PC-9 (cell line): ENCODE measurements at regions not wholly inside any gene's neighbourhood (a gene's known extent, or its start where the extent isn't known, plus 50 kb on each side); places are given as distances from the start of the nearest gene placed in this dataset.
A peak's percentile ranks its signal among the peaks of the same experiment; 100 is the strongest.
"Not testable (repeated sequence)": the region's sequence is repeated elsewhere in the genome, so short reads cannot be mapped to it uniquely, and the experiment has no call there.

ENCODE experiments used
- BruUV-seq: library from RNA; stranded (reverse); fragments of 400-500 nt; replicated peaks from 2 replicates; lab custom pipeline; 2021; lab: Mats Ljungman, UMichigan
- CTCF ChIA-PET: fragments of 300-600 bp; sonication (Branson Sonifier 250); formaldehyde crosslinking; loops from one replicate; lab custom pipeline; 2022; ENCODE audit warnings: antibody characterized with exemption; lab: Charles Lee
- POLR2A ChIA-PET: fragments of 300-600 bp; sonication (Branson Sonifier 250); formaldehyde crosslinking; loops from one replicate; lab custom pipeline; 2022; ENCODE audit warnings: antibody characterized with exemption; ENCODE audit not compliant: unreplicated experiment; lab: Charles Lee
- DNase-seq, 2 experiments: peaks; one replicate each; pipeline versions ENCODE4 v3.0.0 to v3.0.0-alpha.2; 2015 to 2022; ENCODE audit warnings: mixed read lengths in 1 of 2
- H2AFZ ChIP-seq: fragments of 200-600 bp; sonication (generic); 2 replicates; pipeline ENCODE4 v1.8.1; 2017; ENCODE audit warnings: antibody characterized with exemption
- H3F3A ChIP-seq: fragments of 200-600 bp; sonication (generic); 2 replicates; pipeline ENCODE4 v1.8.1; 2017; ENCODE audit warnings: antibody characterized with exemption, mild to moderate bottlenecking, low read depth; ENCODE audit not compliant: insufficient read depth
- H3K27ac ChIP-seq: fragments of 200-600 bp; sonication (generic); 2 replicates; pipeline ENCODE4 v1.6.1; 2016; ENCODE audit warnings: mixed run types
- H3K27me3 ChIP-seq: fragments of 200-600 bp; sonication (generic); 2 replicates; pipeline ENCODE4 v1.6.1; 2016; ENCODE audit warnings: low read depth, mixed run types; ENCODE audit not compliant: insufficient read depth
- H3K36me3 ChIP-seq: fragments of 200-600 bp; sonication (generic); 2 replicates; pipeline ENCODE4 v1.6.1; 2016; ENCODE audit warnings: low read depth, mixed run types
- H3K4me1 ChIP-seq: fragments of 200-600 bp; sonication (generic); replicated peaks from 2 replicates; pipeline ENCODE4 v1.6.1; 2016; ENCODE audit warnings: mixed run types; ENCODE audit not compliant: insufficient read depth
- H3K4me2 ChIP-seq: fragments of 200-600 bp; sonication (generic); 2 replicates; pipeline ENCODE4 v1.6.1; 2017; ENCODE audit warnings: mixed run types
- H3K4me3 ChIP-seq: fragments of 200-600 bp; sonication (generic); 2 replicates; pipeline ENCODE4 v1.6.1; 2016; ENCODE audit warnings: mixed run types
- H3K79me2 ChIP-seq: fragments of 200-600 bp; sonication (generic); 2 replicates; pipeline ENCODE4 v1.6.1; 2017; ENCODE audit warnings: low read depth, mixed run types
- H3K9me2 ChIP-seq: fragments of 200-600 bp; sonication (generic); 2 replicates; pipeline ENCODE4 v1.8.1; 2017; ENCODE audit warnings: mild to moderate bottlenecking; ENCODE audit not compliant: insufficient read depth
- H3K9me3 ChIP-seq: fragments of 200-600 bp; sonication (generic); 2 replicates; pipeline ENCODE4 v1.8.1; 2016; ENCODE audit warnings: low read depth; ENCODE audit not compliant: insufficient read depth
- H4K20me1 ChIP-seq: fragments of 200-600 bp; sonication (generic); 2 replicates; pipeline ENCODE4 v1.8.1; 2017; ENCODE audit not compliant: insufficient read depth
- CTCF ChIP-seq: fragments of 200-600 bp; sonication (generic); conservative IDR thresholded peaks from 2 replicates; pipeline ENCODE4 v1.6.1; 2017; ENCODE audit warnings: mixed run types, antibody characterized with exemption, mild to moderate bottlenecking, moderate library complexity
- EZH2 ChIP-seq: fragments of 200-600 bp; sonication (generic); IDR thresholded peaks from 2 replicates; pipeline ENCODE4 v1.8.0; 2017; ENCODE audit warnings: antibody characterized with exemption, low read depth
- intact Hi-C: fragments of 100-400 bp; cut with micrococcal nuclease; formaldehyde crosslinking; loops from one replicate; pipeline ENCODE4 v1.10.0; 2022; ENCODE audit not compliant: unreplicated experiment

GRCh38 chr18:73331212-73331772 lies 463.5 kb upstream of the NETO1 start:
- ChIA-PET POLR2A (no interaction called here), CTCF (no interaction called here)
- H3K27me3 ChIP-seq = no peaks in the 10 kb centered on the region
- H3K79me2 ChIP-seq = no peaks in the 10 kb centered on the region
- no TSS peak for BruUV-seq
- no peak overlapping the region for H3K4me2 ChIP-seq
- H3K27ac ChIP-seq = no peak overlapping the region
- H3K4me1 ChIP-seq = peaks cover 9% of the 10 kb centered on the region; the same call in 1 of the 2 replicates
- TF ChIP-seq EZH2 = no peak
- no peak for TF ChIP-seq CTCF
- intact Hi-C loops = no loop called here
- H2AFZ ChIP-seq = no peak overlapping the region
- H3K9me2 ChIP-seq = no peaks in the 10 kb centered on the region
- H3K36me3 ChIP-seq = no peaks in the 10 kb centered on the region
- no peak for DNase-seq
- H3K9me3 ChIP-seq = no peaks in the 10 kb centered on the region
- H3F3A ChIP-seq = no peaks in the 10 kb centered on the region
- no peak overlapping the region for H3K4me3 ChIP-seq
- no peaks in the 10 kb centered on the region for H4K20me1 ChIP-seq

GRCh38 chr18:73330106-73330505 lies 462.3 kb upstream of the NETO1 start:
- H4K20me1 ChIP-seq, H3K4me3 ChIP-seq, H2AFZ ChIP-seq, POLR2A ChIA-PET, H3K36me3 ChIP-seq, H3K4me2 ChIP-seq, H3K4me1 ChIP-seq, H3K9me3 ChIP-seq, H3K9me2 ChIP-seq, H3K79me2 ChIP-seq, H3F3A ChIP-seq, intact Hi-C loops, CTCF ChIA-PET, BruUV-seq, H3K27me3 ChIP-seq, DNase-seq: not testable (repeated sequence)
- peak overlapping the region; percentile 26; the same call in 1 of the 2 replicates for H3K27ac ChIP-seq

- H3K36me3 ChIP-seq, H3K9me2 ChIP-seq, H3K4me3 ChIP-seq, intact Hi-C loops, H3K27me3 ChIP-seq, POLR2A ChIA-PET, BruUV-seq, H3K27ac ChIP-seq, H4K20me1 ChIP-seq, H3K4me1 ChIP-seq, CTCF ChIA-PET, H3K4me2 ChIP-seq, H2AFZ ChIP-seq, H3F3A ChIP-seq, H3K79me2 ChIP-seq, DNase-seq, H3K9me3 ChIP-seq: not testable (repeated sequence)
These were observed 456.5 kb upstream of the NETO1 start for GRCh38 chr18:73324187-73324831.

- Histone ChIP-seq H2AFZ (no peak overlapping the region), H3K4me1 (peaks cover 7% of the 10 kb centered on the region), H3F3A (no peaks in the 10 kb centered on the region), H3K27me3 (no peaks in the 10 kb centered on the region), H3K36me3 (no peaks in the 10 kb centered on the region), H3K4me2 (no peak overlapping the region), H4K20me1 (no peaks in the 10 kb centered on the region; the same call in 1 of the 2 replicates), H3K9me3 (no peaks in the 10 kb centered on the region), H3K9me2 (no peaks in the 10 kb centered on the region), H3K27ac (no peak overlapping the region), H3K79me2 (no peaks in the 10 kb centered on the region), H3K4me3 (no peak overlapping the region)
- no TSS peak for BruUV-seq
- POLR2A ChIA-PET = no interaction called here
- CTCF ChIA-PET = no interaction called here
- no peak for DNase-seq
- intact Hi-C loops = no loop called here
- TF ChIP-seq CTCF (no peak), EZH2 (no peak)
These were observed 451.1 kb upstream of the NETO1 start for GRCh38 chr18:73318739-73319479.
